ENCODE measurements at regions not wholly inside any gene's neighbourhood (a gene's known extent, or its start where the extent isn't known, plus 50 kb on each side); places are given as distances from the start of the nearest gene placed in this dataset.
"Not testable (repeated sequence)": the region's sequence is repeated elsewhere in the genome, so short reads cannot be mapped to it uniquely, and the experiment has no call there.

DNA sequence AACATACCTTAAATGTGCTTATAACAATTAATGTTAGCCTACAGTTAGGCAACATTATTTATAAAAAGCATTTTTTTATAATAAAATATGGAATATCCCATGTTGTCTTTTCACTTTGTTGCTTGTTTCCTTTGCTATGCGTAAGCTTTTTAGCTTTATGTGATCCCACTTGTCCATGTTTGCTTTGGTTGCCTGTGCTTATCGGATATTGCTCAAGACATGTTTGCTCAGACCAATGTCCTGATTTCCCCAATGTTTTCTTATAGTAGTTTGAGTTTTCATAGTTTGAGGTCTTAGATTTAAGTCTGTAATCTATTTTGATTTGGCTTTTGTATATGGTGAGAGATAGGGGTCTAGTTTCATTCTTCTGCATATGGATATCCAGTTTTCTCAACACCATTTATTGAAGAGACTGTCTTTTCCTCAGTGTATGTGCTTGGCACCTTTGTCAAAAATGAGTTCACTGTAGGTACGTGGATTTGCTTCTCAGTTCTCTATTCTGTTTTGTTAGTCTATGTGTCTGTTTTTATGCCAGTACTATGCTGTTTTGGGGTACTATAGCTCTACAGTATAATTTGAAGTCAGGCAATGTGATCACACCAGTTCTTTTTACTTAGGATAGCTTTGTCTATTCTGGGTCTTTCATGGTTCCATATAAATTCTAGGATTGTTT, 592.7 kb upstream of the SEMA6D start:
- TF ChIP-seq, protein P1, sequence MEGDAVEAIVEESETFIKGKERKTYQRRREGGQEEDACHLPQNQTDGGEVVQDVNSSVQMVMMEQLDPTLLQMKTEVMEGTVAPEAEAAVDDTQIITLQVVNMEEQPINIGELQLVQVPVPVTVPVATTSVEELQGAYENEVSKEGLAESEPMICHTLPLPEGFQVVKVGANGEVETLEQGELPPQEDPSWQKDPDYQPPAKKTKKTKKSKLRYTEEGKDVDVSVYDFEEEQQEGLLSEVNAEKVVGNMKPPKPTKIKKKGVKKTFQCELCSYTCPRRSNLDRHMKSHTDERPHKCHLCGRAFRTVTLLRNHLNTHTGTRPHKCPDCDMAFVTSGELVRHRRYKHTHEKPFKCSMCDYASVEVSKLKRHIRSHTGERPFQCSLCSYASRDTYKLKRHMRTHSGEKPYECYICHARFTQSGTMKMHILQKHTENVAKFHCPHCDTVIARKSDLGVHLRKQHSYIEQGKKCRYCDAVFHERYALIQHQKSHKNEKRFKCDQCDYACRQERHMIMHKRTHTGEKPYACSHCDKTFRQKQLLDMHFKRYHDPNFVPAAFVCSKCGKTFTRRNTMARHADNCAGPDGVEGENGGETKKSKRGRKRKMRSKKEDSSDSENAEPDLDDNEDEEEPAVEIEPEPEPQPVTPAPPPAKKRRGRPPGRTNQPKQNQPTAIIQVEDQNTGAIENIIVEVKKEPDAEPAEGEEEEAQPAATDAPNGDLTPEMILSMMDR (conservative IDR thresholded peaks at IDR 0.05; ENCODE audit: low read length): no peak
- H3K4me3 ChIP-seq (ENCODE audit: low read length): no peak overlapping the region

DNA sequence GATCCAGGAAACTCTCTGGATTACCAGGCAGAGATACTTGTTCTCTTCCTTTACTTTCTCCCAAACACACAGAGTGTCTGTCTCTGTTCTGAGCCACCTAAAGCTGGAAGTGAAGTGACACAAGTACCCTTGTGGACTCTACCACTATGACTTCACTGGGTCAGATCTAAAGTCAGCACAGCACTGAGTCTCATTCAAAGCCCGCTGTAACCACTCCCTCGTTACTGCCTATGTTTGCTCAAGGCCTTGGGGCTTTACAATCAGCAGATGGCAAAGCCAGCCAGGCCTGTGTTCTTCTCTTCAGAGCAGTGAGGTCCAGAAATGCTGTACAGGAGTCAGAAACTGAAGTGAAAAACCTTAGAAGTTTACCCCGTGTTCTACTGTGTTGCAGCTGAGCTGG, 588.3 kb upstream of the SEMA6D start:
- TF ChIP-seq, protein P1 (conservative IDR thresholded peaks at IDR 0.05; ENCODE audit: low read length): no peak
- H3K4me3 ChIP-seq (ENCODE audit: low read length): no peak overlapping the region
- DNase-seq (ENCODE audit: low read depth): no peak

More for the DNA sequence above, 592.7 kb upstream of the SEMA6D start:
- DNase-seq (ENCODE audit: low read depth): no peak

DNA sequence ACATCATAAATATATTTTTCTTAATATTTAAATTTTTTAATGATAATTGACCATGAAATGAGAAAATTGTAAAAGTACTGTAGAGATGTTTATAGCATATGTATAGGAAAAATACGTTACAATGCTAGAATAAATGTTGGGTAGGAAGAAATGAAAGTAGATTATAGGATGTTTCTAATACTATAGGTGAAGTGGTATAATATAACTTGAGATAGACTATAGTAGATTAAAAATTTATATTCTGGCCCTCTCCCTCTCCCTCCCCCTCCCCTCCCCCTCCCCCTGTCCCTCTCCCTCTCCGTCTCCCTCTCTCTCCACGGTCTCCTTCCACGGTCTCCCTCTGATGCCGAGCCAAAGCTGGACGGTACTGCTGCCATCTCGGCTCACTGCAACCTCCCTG, 585.9 kb upstream of the SEMA6D start:
- H3K4me3 ChIP-seq (ENCODE audit: low read length); DNase-seq (ENCODE audit: low read depth): not testable (repeated sequence)

DNA sequence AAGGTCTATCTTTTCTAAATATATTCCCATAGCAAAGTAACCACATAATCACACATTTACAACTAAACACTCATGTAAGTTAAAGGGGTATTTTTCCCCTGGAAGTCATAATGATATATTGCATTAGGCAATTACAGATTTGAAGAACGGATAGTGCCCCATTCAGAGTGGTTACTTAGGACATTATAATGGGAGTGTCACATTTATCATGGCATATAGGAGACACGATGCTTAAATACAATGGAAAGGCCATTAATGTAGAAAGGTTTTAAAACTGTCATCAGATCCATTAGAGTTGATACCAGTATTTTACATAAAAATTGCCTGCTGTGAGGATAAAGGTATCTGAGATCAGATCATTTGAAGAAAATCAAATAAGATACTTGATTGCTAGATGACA, 582.0 kb upstream of the SEMA6D start:
- TF ChIP-seq, protein P1 (conservative IDR thresholded peaks at IDR 0.05; ENCODE audit: low read length): no peak
- DNase-seq (ENCODE audit: low read depth): no peak
- no peak overlapping the region for H3K4me3 ChIP-seq (ENCODE audit: low read length)

DNA sequence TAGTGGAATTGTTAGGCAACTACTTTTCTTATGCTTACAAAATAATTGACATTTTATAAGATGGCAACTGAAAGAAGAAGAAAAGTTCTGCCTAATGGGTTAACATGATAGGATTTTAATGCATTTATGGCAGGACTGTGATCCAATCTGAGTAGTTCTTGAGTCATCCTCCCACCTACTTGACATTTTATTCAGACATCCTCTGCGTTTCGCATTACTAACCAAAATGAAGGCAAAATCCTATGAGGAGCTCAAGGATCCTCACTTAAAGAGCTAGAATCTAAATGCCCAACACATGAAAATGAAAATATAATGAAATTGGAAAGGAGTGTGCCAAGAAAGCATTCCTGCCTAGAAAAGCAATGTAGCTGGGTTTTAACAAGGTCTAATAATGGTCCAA, 581.1 kb upstream of the SEMA6D start:
- TF ChIP-seq, protein P1 (conservative IDR thresholded peaks at IDR 0.05; ENCODE audit: low read length): no peak
- no peak for DNase-seq (ENCODE audit: low read depth)
- H3K4me3 ChIP-seq (ENCODE audit: low read length): no peak overlapping the region

DNA sequence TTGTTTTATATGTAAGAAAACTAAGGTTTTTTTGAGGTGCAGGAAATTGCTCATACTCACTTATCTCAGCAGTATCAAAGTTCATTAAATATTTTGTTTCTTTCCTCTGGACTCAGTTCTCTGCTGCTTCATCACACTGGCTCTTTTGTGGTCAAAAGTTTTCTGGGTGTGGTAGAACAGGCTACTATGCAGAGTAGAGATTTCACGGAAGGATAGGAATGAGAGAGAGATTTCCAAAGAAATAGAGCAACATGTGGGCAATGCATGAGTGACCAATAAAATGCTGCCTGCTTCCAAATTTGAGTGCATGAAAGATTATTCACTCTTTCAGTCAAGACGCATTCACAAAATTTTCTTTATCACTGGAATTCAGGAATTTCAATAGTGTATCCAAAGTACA, 577.3 kb upstream of the SEMA6D start:
- DNase-seq (ENCODE audit: low read depth): no peak
- TF ChIP-seq, protein P1 (conservative IDR thresholded peaks at IDR 0.05; ENCODE audit: low read length): no peak
- H3K4me3 ChIP-seq (ENCODE audit: low read length): no peak overlapping the region

DNA sequence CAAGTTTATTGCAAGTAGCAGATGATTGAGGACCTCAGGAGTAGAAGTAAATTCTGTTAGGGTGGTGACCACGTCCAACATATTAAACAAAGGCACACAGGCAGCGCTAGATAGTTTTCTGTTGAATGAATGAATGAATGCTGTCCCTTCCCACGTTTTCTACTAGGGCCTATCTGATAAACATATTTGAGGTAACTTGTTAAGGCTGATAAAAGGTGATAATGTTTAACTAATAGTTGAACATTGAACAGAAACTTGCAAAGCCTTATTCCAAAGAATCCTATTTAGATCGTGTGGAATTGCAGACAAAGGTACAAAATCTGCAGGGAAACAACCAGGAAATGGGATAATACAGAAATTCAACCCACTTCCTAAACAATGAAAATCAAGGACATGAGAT, 559.5 kb upstream of the SEMA6D start:
- no peak for DNase-seq (ENCODE audit: low read depth)
- TF ChIP-seq, protein P1 (conservative IDR thresholded peaks at IDR 0.05; ENCODE audit: low read length): no peak
- H3K4me3 ChIP-seq (ENCODE audit: low read length): no peak overlapping the region
